NCI-H526 (cell line): ENCODE measurements at regions not wholly inside any gene's neighbourhood (a gene's known extent, or its start where the extent isn't known, plus 50 kb on each side); places are given as distances from the start of the nearest gene placed in this dataset.

Source experiments
- DNase-seq, 2 experiments: peaks; one replicate each; lab custom pipeline; 2025; lab: John Stamatoyannopoulos, UW

DNA sequence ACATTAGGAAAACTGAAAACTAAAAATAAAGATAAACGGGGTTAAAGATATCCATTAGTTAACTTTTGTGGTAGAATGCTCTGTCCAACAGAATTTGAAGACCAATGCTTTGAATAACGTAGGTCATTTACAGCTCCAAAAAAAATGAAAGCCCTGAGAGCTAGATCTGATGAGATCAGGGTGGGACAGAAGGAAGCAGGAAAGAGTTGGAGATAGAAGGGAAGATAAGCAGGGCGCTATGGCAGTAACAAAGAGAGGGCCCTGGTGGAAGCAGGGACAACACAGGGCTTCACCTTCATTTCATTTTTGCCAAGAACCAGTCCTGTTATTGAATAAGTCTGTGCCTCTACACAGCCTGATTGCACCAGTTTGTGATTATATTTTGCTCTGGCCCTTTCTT lies 51.0 kb upstream of the RGS8 start:
- DNase-seq: no peak

DNA sequence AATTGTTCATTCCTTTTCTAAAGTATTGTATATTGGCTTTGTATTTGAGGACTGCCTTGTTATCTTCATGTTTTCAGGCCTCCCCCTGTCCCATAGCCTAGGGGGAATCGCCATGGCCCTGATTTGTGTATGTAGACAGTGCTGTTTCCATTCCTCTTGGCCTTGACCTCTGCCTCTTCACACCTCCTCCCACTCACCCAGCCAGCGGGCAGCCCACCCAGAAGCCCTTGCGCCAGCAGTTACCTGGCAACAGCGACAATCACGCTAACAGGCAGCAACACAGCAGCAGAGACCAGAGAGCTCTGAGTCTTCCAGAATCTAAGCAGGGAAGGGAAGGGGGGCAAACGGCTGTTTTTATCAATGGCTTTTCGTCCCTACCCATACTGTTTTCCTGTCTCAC lies 50.0 kb upstream of the NPL start:
- DNase-seq: peak in 1 of 2 experiments; percentile 22
